Neutrophil (primary cell): ENCODE measurements at regions not wholly inside any gene's neighbourhood (a gene's known extent, or its start where the extent isn't known, plus 50 kb on each side); places are given as distances from the start of the nearest gene placed in this dataset.
"Not testable (repeated sequence)": the region's sequence is repeated elsewhere in the genome, so short reads cannot be mapped to it uniquely, and the experiment has no call there.

ENCODE experiments used
- H3K27ac ChIP-seq: fragments of 200-600 bp; sonication (generic); 2 replicates; pipeline ENCODE4 v1.5.1; 2016; ENCODE audit warnings: mild to moderate bottlenecking, moderate library complexity
- H3K27me3 ChIP-seq: fragments of 200-600 bp; sonication (generic); 2 replicates; pipeline ENCODE4 v1.6.0; 2016; ENCODE audit warnings: mild to moderate bottlenecking
- H3K36me3 ChIP-seq: fragments of 200-600 bp; sonication (generic); 2 replicates; pipeline ENCODE4 v1.5.1; 2017
- H3K4me1 ChIP-seq, 2 experiments: fragments of 200-600 bp in 1 of 2; sonication (generic) in 1 of 2; 1 replicate in 1 of 2; 2 replicates in 1 of 2; pipeline versions ENCODE4 v1.5.1 to v1.6.1; 2013 to 2016; ENCODE audit warnings: low read depth in 1 of 2, low read length in 1 of 2, mild to moderate bottlenecking in 1 of 2, moderate library complexity in 1 of 2; ENCODE audit not compliant: control insufficient read depth in 1 of 2, insufficient read depth in 1 of 2
- H3K4me3 ChIP-seq, 2 experiments: fragments of 200-600 bp in 1 of 2; sonication (generic) in 1 of 2; 1 replicate in 1 of 2; 2 replicates in 1 of 2; pipeline ENCODE4 v1.5.1; 2013 to 2016; ENCODE audit warnings: low read depth in 1 of 2, low read length in 1 of 2, mild to moderate bottlenecking in 1 of 2, moderate library complexity in 1 of 2
- H3K9me3 ChIP-seq: fragments of 200-600 bp; sonication (generic); 2 replicates; pipeline ENCODE4 v1.5.1; 2016
- TF ChIP-seq, protein P1 (sequence below): fragments of 200-600 bp; sonication (generic); IDR thresholded peaks from 2 replicates; pipeline ENCODE4 v1.5.1; 2016; ENCODE audit warnings: antibody characterized with exemption

DNA sequence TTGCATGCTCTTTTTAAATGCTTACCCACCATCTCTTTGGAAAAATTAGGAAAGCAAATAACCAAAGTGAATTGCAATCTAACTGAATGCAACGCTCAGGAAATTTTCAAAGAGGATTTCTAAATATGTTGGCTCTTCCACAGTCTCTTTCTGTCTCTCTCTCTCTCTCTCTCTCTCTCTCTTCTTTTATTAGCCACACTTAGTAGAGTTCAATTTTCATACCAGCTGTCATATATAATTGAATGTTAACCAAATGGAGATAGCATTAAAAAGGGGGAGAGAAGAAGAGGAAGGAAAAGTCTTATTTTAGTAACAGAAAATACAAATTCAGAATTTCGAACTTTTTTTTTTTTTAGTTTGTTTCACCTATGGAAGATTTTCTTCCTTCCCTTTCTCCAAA, 235.9 kb upstream of the GBE1 start:
- TF ChIP-seq, protein P1, sequence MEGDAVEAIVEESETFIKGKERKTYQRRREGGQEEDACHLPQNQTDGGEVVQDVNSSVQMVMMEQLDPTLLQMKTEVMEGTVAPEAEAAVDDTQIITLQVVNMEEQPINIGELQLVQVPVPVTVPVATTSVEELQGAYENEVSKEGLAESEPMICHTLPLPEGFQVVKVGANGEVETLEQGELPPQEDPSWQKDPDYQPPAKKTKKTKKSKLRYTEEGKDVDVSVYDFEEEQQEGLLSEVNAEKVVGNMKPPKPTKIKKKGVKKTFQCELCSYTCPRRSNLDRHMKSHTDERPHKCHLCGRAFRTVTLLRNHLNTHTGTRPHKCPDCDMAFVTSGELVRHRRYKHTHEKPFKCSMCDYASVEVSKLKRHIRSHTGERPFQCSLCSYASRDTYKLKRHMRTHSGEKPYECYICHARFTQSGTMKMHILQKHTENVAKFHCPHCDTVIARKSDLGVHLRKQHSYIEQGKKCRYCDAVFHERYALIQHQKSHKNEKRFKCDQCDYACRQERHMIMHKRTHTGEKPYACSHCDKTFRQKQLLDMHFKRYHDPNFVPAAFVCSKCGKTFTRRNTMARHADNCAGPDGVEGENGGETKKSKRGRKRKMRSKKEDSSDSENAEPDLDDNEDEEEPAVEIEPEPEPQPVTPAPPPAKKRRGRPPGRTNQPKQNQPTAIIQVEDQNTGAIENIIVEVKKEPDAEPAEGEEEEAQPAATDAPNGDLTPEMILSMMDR = no peak
- no peaks in the 10 kb centered on the region for H3K36me3 ChIP-seq
- no peaks in the 10 kb centered on the region for H3K4me1 ChIP-seq
- no peak overlapping the region for H3K27ac ChIP-seq
- H3K4me3 ChIP-seq = no peak overlapping the region
- H3K27me3 ChIP-seq = no peaks in the 10 kb centered on the region
- H3K9me3 ChIP-seq = no peaks in the 10 kb centered on the region

DNA sequence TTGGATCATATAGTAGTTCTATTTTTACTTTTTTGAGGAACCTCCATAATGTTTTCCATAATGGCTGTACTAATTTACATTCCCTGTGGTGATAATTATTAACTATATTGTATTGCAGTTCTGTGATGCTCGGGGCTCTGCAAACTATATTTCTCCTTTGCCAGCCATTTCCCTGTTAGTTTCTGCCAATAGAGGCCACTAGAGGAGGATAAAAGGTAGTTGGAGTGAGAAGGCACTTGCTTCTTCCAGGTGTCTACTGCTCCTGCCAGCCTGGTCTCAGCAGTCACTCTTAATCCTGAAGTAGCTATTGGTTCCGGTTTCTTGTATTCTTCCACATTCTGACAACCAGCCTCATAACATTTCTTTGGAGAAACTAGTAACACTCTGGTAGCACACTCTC, 233.9 kb upstream of the GBE1 start:
- H3K9me3 ChIP-seq = no peaks in the 10 kb centered on the region
- no peaks in the 10 kb centered on the region for H3K36me3 ChIP-seq
- H3K4me3 ChIP-seq = no peak overlapping the region
- H3K27me3 ChIP-seq = no peaks in the 10 kb centered on the region
- no peaks in the 10 kb centered on the region for H3K4me1 ChIP-seq
- TF ChIP-seq, protein P1 = no peak
- no peak overlapping the region for H3K27ac ChIP-seq

DNA sequence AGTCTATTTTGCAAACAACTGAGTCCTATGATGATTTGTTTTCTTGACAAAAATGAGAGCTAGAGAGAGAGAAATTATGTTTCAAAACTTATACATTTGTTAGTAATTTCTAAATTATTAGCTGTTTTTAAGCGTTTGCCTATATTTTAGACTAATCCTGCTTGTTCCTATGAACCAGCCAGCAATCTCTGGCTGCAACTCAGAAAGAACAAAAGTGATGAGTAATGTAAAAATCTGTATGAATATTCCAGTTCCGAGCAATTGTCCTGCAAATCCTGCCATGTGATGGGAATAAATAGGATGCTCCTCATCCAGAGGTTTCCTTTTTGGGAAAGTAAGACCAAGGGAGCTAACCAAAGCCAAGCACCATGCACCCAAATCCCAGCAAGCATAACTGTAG, 228.3 kb upstream of the GBE1 start:
- H3K4me1 ChIP-seq = no peaks in the 10 kb centered on the region
- no peaks in the 10 kb centered on the region for H3K36me3 ChIP-seq
- H3K4me3 ChIP-seq = no peak overlapping the region
- TF ChIP-seq, protein P1 = no peak
- H3K27ac ChIP-seq = no peak overlapping the region
- no peaks in the 10 kb centered on the region for H3K9me3 ChIP-seq
- no peaks in the 10 kb centered on the region for H3K27me3 ChIP-seq

DNA sequence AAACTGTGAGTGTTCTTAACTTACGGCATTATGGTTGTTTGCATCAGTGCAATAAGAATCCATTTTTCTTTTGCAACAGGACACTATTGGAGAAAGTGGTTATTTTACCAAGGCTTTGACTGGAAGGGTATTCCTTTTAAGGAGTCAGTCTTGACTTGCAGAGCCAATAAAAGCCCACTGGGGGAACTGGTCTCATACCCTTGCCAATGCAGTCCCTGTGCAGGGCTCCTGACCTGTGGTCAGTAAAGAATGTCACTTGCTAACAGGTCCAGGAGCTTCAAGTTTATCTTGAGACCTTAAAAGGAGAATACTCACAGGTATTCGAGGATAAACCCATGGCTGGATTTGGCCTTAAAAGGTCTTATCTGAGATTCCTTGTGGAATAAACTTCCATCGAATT, 227.8 kb upstream of the GBE1 start:
- no peak overlapping the region for H3K4me3 ChIP-seq

DNA sequence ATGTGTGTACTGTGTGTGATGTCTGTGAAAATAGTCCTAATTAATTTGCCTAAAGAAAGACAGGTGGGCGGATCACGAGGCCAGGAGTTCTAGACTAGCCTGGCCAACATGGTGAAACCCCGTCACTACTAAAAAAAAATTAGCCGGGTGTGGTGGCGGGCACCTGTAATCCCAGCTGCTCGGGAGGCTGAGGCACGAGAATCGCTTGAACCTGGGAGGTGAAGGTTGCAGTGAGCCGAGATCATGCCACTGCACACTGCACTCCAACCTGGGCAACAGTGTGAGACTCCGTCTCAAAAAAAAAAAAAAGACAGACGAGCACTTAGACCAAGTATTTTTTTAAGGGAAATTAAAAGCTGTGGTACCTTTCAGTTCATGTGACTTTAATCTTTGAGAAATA, 226.0 kb upstream of the GBE1 start:
- H3K4me1 ChIP-seq, H3K27ac ChIP-seq, H3K9me3 ChIP-seq, H3K27me3 ChIP-seq, H3K36me3 ChIP-seq, H3K4me3 ChIP-seq: not testable (repeated sequence)

More for the DNA sequence above, 227.8 kb upstream of the GBE1 start:
- TF ChIP-seq, protein P1 = no peak
- no peaks in the 10 kb centered on the region for H3K9me3 ChIP-seq
- H3K36me3 ChIP-seq = no peaks in the 10 kb centered on the region
- H3K27ac ChIP-seq = no peak overlapping the region
- H3K27me3 ChIP-seq = no peaks in the 10 kb centered on the region
- no peaks in the 10 kb centered on the region for H3K4me1 ChIP-seq

DNA sequence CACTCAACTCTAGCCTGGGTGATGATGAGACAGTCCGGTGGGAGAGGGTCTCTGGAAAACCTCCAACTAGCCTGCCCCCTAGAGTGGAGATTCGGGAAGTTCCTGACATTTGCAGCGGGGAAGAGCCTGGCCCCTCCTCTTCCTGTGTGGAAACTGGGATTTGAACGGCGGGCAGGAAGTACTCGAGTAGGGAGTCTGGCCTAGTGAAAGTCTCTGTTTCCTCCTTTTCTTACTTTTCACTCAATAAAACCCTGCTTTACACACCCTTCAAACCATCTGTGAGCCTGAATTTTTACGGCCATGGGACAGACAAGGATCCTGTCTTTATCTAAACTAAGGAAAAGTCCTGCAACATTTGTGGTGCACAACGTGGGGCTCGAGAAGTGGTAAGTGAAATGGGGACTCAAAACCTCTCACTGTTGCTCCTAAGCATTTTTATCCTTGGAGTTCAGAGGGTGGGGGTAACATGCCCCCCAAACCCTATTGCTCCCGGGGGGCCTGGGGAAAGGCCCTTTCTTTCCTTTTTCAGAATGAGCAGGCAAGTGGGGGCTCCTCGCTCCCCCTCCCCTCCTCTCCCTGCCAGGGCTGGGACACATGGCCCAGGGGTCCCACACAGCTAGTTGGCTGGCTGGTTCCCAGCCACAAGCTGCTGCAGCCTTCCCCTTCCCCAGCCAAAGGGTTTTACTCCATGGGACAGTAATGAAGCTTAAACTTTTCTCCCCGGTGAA, 224.7 kb upstream of the GBE1 start:
- Histone ChIP-seq H3K9me3 (no peaks in the 10 kb centered on the region), H3K27me3 (no peaks in the 10 kb centered on the region), H3K36me3 (no peaks in the 10 kb centered on the region), H3K27ac (no peak overlapping the region), H3K4me3 (no peak overlapping the region), H3K4me1 (no peaks in the 10 kb centered on the region)
- TF ChIP-seq, protein P1 = no peak
